ENCODE measurements at regions not wholly inside any gene's neighbourhood (a gene's known extent, or its start where the extent isn't known, plus 50 kb on each side); places are given as distances from the start of the nearest gene placed in this dataset.
"Not testable (repeated sequence)": the region's sequence is repeated elsewhere in the genome, so short reads cannot be mapped to it uniquely, and the experiment has no call there.

DNA sequence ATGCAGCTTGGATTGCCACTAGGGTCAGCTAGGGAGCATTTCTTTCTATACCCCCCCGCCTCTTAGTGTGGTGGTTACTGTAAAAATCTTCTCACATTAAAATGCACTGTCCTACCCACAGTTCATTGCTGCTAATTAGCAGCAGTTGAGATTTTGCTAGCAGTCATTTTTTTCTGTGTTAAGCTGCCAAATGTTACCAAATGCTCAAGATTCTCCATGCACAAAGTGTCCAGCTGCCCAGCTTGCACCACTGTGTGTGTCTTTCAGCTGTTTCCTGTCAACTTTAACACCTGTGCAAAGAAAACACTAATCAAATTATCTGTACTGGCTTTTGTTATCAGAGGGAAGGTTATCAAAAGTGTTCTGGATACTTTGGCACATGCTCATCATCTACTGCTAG, 679.3 kb downstream of the NR4A2 start:
- DNase-seq, result no peak

GRCh38 chr2:155651851-155652250, 680.7 kb downstream of the NR4A2 start:
- DNase-seq, result no peak

DNA sequence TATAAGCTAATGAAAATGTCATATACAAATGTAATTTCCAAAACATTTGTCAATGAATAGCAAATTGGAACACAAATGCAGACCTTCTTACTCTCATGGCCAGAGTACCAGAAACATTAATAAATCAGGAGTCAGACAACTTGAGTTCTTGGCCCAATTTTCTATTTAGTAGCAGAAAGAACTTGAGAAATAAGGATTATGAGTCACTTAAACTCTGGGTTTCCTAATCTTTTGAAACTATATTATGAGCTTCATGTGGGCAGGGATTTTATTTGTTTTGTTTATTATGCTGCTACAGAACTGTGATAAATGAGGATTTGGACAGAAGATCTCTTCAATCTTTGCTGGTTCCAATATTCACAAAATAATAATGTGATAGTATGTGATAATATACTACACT, 686.7 kb downstream of the NR4A2 start:
- DNase-seq, result no peak

GRCh38 chr2:155643056-155643775, 689.3 kb downstream of the NR4A2 start:
- no peak for DNase-seq

GRCh38 chr2:155633887-155634570, 698.5 kb downstream of the NR4A2 start:
- DNase-seq, result no peak

- DNase-seq, result no peak
Observed at GRCh38 chr2:155633060-155633839, 699.3 kb downstream of the NR4A2 start.

DNA sequence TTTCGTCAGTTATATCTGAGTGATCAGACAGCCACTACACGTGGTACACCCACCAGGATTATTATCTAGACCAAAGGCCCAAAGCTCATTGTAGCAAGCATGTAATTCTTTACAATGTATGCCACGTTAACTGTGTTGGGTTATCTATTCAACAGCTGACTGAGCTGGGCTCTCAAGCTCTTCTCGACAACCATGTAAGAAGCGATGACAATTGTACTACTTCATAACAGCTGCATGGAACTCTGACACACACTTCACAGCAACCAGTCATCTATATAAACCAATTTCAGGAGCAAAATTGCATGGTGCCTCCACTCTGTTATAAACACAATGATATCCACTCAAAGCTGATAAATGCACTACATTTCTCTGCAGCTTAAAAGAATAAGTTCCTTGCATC, 701.8 kb downstream of the NR4A2 start:
- no peak for DNase-seq

GRCh38 chr2:155622443-155622842, 710.1 kb downstream of the NR4A2 start:
- no peak for DNase-seq

GRCh38 chr2:155600914-155601760, 731.4 kb downstream of the NR4A2 start:
- no peak for DNase-seq

DNA sequence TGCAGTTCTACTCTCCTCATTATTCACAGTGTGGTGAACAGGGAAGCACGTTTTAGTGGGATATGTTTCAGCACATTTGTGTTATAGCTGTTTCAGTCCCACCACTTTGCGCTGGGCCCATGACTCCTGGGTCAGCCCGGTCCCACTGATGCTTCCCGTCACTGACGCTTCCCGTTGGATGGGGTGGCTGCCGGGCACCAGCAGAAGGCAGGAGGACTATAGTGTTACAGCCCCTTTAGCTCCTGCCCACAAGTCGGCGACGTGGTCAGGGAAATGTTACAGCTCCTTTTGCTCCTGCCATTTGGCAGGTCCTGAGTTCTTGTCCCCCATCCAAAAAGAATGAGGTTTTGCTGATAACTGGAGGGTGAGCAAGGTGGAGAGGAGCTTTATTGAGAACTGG, 732.2 kb downstream of the NR4A2 start:
- no peak for DNase-seq

DNA sequence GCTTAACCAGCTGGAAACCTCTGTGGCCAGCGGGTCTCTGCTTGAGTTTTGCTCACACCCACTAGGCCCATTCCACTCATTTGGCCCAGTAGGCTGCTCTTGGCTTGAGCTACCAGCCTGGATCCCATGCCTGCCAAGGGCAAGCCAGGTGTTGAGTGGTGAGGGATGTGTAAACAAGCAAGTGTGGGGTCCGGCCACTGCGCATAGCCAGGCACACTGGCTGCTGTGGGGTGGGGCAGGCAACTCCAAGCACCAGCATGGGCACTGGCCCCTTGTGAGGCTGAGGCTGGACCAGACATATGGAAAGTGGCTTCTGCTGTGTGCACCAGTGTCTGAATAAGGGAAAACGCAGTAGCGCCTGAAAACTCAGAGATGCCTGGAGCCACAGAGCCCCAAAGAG, 732.7 kb downstream of the NR4A2 start:
- no peak for DNase-seq

GRCh38 chr2:155583674-155584195, 748.8 kb downstream of the NR4A2 start:
- no peak for DNase-seq

GRCh38 chr2:155574941-155575340, 757.6 kb downstream of the NR4A2 start:
- no peak for DNase-seq

DNA sequence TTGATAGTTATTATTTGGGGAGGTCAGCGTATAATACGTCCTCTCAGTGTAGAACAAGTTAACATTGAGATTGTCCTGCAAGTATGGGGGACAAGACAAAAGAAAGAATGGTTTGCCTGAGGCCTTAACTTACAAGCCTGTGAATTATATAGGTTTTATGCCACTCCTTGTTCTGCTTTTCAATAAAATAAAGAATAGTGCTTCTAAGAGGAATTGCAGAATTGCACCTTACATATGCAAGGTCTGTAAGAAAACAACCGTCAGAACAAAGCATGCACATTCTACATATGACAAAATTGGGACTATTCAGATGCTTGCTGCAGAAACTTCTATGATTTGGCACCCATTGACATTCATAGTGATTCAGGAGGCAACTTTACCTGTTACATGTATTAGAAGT, 785.0 kb downstream of the NR4A2 start:
- no peak for DNase-seq

DNA sequence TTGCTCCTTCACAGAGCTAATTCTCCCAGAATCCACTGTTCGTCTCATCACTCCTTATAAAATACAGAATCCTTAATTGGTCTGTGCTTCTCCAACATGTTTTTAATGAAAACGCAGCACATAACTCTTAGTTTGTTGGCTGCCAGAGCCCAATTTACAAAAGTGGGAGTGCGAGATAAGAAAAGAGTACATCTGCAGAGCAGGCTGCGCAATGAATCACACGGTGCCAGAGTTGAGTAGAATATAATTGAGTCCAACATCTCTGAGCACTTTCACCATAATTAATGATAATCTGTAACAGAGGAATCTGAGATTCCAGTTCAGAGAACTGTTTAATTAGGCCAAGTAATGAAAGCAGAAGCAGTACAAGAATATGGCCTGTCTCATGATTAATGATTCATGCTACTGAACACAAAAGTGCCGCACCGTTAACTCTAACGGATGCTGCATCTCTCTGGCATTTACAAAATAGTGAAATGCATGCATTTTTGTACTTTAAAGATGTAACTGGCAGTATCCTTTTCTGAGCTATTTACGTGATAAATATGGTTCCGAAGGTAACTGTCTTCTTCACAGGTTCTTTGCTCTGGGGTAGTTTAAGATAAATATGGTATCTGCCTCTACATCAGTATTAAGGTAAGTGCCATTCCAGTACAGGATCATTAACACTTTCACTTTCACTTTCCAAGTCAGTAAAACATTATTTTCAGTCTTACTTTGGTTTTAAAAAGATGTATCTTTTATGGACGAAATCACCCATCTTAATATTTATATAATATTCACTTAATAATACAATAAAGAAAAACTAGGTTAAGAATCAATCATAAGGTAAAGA, 785.6 kb downstream of the NR4A2 start:
- no peak for DNase-seq

DNA sequence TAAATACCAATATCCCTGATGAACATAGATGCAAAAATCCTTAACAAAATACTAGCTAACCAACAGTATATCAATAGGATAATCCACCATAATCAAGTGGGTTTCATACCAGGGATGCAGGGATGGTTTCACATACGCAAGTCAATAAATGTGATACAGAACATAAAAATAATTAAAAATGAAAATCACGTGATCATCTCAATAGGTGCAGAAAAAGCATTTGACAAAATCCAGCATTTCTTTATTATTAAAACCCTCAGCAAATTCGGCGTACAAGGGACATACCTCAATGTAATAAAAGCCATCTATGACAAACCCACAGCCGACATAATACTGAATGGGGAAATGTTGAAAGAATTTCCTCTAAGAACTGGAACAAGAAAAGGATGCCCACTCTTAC, 793.5 kb downstream of the NR4A2 start:
- not testable (repeated sequence) for DNase-seq

DNA sequence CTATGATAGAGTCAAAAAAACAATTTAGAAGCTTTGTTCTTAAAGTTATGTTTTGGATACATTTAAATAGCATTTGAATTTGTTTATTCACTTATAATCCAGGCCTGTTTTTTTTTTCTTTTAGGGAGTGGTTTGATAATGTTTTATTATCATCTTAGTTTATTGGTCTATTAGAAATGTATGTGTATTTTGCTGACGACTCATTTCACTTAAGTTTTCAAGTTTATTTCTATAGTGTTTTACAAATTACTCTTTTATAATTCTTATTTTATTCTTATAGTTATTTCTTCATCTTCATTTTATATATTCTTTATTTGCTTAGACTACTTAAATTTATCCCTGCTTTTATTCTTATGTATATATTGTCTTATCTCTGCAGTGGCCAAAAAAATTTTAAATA, 804.5 kb downstream of the NR4A2 start:
- no peak for DNase-seq

DNA sequence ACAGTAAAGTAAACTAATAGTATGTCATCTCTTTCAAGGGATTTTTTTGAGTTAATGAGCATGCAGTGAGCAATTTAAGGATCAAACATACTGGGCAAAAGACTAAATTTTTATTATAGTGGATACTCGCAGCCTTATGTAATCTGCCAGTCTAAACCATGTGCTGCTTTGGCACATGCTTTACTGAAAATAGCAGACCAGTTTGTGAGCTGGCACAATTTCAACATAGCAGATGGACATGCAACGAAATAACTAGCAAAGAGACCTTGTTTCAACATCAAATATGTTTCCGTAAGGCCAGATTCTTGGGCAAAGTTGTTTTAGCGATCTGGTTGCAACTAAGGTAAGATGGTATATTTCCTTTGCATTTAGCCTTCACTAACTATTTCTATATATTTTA, 807.3 kb downstream of the NR4A2 start:
- no peak for DNase-seq

DNA sequence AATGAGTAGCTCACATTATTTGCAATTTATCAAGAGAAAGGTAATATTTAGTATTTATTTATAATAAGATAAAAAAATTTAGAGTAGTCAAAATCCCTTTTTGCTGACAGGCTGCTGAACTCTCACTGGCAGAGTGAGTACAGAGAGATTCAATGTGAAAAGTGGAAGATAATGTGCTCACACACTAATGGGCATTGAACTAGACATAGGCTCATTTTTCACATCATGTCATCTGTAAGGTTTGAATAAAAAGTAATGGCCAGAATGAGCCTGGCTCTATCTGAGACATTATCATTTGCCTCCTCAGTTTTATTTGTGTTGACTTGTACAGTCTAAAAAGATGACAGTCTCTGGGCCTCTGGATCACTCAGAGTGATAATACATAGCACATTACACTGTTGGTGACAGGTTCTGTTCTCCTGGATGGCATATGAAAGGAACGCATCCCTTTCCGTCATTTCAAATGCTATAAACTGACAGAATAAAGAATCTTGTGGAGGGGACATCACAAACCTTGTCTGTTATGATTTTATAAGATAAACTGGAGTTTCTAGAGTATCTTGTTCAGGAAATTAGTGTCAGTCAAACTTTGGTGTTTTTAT, 812.9 kb downstream of the NR4A2 start:
- DNase-seq, result no peak

GRCh38 chr2:155518094-155518493, 814.4 kb downstream of the NR4A2 start:
- no peak for DNase-seq

GRCh38 chr2:155517362-155517761, 815.2 kb downstream of the NR4A2 start:
- DNase-seq, result no peak

Measured in right forelimb (tissue), 1 donor.